22Rv1 (cell line): ENCODE measurements at regions not wholly inside any gene's neighbourhood (a gene's known extent, or its start where the extent isn't known, plus 50 kb on each side); places are given as distances from the start of the nearest gene placed in this dataset.

Experiments used
- H3K27ac ChIP-seq: fragments of 450-650 bp; 2 replicates; pipeline ENCODE4 v1.5.1; 2017
- CTCF ChIP-seq: fragments of 450-650 bp; IDR thresholded peaks from 2 replicates; pipeline ENCODE4 v1.5.1; 2017; ENCODE audit warnings: mild to moderate bottlenecking
- ZFX ChIP-seq: fragments of 450-650 bp; IDR thresholded peaks from 2 replicates; pipeline ENCODE4 v1.6.1; 2017; ENCODE audit warnings: antibody characterized with exemption, borderline replicate concordance

DNA sequence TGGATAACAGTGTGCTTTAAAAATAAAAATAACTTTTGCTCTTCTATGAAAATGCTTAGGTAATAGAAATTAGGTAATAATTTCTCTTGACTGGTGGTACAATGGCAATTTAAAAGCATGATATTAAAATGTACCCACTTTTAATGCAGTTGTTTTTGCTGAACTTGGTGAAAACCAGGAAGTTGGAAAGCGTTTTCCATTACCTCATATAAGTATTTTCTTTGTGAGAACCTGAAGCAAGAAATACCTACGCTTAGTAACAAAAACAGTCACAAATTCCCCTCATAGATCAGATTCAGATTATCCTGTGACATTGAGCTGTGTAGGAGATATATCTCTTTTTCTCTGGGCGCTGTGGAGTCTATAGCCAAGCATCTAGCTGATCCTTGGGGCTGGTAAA is 689.0 kb upstream of the FZD8 start:
- H3K27ac ChIP-seq, result no peak overlapping the region
- no peak for TF ChIP-seq ZFX
- TF ChIP-seq CTCF, result no peak

DNA sequence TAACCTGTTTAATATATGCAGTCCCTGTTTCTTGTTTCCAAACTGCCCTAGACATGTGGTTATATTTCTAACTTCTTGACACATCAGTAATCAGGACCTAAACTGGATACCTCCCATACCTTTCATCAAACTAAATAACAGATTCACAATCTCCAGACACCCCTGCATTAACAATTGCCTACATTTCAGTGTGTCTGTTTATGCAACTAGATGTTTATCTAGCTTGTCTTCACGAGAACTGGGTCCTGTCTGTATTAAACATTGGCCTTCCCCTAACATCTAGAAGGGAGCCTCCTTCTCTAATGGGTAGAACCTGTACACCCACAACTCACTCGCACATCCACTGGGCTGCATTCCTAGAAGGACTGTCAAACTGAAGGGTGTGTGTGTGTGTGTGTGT is 683.7 kb upstream of the FZD8 start:
- TF ChIP-seq ZFX (no peak), CTCF (no peak)
- no peak overlapping the region for H3K27ac ChIP-seq

DNA sequence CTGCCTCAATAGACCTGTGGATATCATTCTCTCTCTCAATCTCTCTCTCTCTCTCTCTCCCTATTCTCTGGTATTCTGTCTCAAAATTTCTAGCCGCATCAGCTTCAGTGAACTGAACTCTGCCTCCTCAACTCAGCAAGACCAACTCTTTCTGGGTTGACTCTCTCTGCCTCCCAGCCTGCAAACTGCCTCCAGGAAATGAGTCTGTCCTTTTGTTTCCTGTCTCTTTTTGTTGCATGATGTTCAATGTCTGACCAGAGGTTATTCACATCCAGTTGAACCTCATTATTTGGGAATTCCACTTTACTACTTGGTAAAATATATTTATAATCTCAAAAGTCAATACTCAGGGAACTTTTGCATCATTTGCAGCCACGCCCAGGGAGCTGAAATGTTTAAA is 682.7 kb upstream of the FZD8 start:
- TF ChIP-seq ZFX (no peak), CTCF (no peak)
- no peak overlapping the region for H3K27ac ChIP-seq

- no peak for TF ChIP-seq ZFX
- TF ChIP-seq CTCF, result no peak
- H3K27ac ChIP-seq, result no peak overlapping the region
Observed at GRCh38 chr10:36313142-36313541, 671.0 kb upstream of the FZD8 start.

- H3K27ac ChIP-seq, result no peak overlapping the region
- no peak for TF ChIP-seq CTCF
- TF ChIP-seq ZFX, result no peak
Observed at GRCh38 chr10:36303896-36304295, 661.8 kb upstream of the FZD8 start.

DNA sequence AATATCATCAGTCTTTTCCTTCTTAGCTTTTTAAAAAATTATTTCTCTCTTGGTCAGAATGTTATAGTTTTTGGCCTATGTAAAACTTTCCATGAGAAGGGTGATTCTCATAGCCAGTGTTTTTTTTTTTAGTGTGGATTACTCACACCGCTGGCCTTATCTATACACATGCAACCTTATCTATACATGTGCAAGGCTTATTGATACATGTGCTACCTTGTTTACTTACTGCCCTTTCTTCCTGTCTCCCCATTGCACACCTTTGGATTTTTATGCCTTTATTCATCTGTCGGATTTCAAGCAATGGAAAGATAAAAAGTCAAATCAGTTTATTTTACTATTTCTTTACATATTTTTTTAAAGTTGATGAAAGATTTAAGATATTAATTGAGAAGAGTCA is 660.0 kb upstream of the FZD8 start:
- H3K27ac ChIP-seq, result no peak overlapping the region
- TF ChIP-seq CTCF (no peak), ZFX (no peak)

DNA sequence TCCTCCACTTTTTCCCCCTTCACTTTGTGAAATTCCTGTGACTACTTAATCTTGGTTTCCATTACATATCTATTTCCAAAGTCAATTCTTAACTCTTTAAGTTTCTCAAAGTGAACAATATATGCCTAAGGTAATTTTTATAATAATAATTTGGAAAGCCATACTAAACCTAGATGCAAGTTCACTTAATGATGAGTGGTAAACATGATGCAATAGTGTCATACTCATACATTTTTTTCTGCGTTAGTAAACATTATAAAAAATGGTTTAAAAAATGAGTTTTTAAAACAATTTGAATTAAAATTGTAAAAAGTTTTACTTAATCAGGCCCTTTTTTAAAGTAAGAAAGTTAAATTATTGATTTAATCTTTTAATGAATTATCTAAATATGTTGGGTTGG is 659.4 kb upstream of the FZD8 start:
- no peak overlapping the region for H3K27ac ChIP-seq
- TF ChIP-seq CTCF (no peak), ZFX (no peak)
